Endothelial cell of umbilical vein (primary cell): ENCODE measurements at regions not wholly inside any gene's neighbourhood (a gene's known extent, or its start where the extent isn't known, plus 50 kb on each side); places are given as distances from the start of the nearest gene placed in this dataset.

Source experiments
- BruUV-seq: library from RNA; stranded (reverse); fragments of 400-500 nt; replicated peaks from 2 replicates; lab custom pipeline; 2021; lab: Mats Ljungman, UMichigan
- CTCF ChIA-PET: fragments of 300-600, 350-600 bp; sonication (Branson Sonifier 250); formaldehyde crosslinking; loops from one replicate; lab custom pipeline; 2021; ENCODE audit warnings: antibody characterized with exemption, inconsistent platforms; lab: Charles Lee
- POLR2A ChIA-PET: fragments of 300-600, 350-600 bp; sonication (Branson Sonifier 250); formaldehyde crosslinking; loops from one replicate; lab custom pipeline; 2021; ENCODE audit warnings: antibody characterized with exemption, inconsistent platforms; lab: Charles Lee
- DNase-seq: peaks from one replicate; pipeline ENCODE4 v3.0.0-alpha.2; 2011; ENCODE audit warnings: low read depth, low spot score
- FAIRE-seq: peaks from 2 replicates; lab custom pipeline; 2011; peaks lifted over from hg19 to GRCh38; lab: Jason Lieb, UNC
- H2AFZ ChIP-seq: 2 replicates; pipeline ENCODE4 v1.6.0; 2012; ENCODE audit warnings: low read depth, low read length, control low read depth, inconsistent platforms
- H3K27ac ChIP-seq: 2 replicates; pipeline ENCODE4 v1.5.1; 2011; ENCODE audit warnings: low read depth, mild to moderate bottlenecking, control low read depth, low read length, moderate library complexity; ENCODE audit not compliant: insufficient read depth
- H3K27me3 ChIP-seq, 2 experiments: 2 replicates each; pipeline versions ENCODE4 v1.6.0 to v1.6.1; 2011; ENCODE audit warnings: low read length in 2 of 2, mixed read lengths in 1 of 2; ENCODE audit not compliant: control insufficient read depth in 2 of 2, insufficient read depth in 2 of 2
- H3K36me3 ChIP-seq, 2 experiments: 2 replicates in 1 of 2; 3 replicates in 1 of 2; pipeline ENCODE4 v1.5.1; 2011; ENCODE audit warnings: low read length in 2 of 2, mild to moderate bottlenecking in 1 of 2, moderate library complexity in 1 of 2; ENCODE audit not compliant: control insufficient read depth in 2 of 2, insufficient read depth in 2 of 2; ENCODE audit errors: extremely low read depth in 1 of 2
- H3K4me1 ChIP-seq: 3 replicates; pipeline ENCODE4 v1.5.1; 2011; ENCODE audit warnings: mild to moderate bottlenecking, low read length; ENCODE audit not compliant: control insufficient read depth, insufficient read depth; ENCODE audit errors: extremely low read depth
- H3K4me2 ChIP-seq: 2 replicates; pipeline ENCODE4 v1.6.1; 2011; ENCODE audit warnings: low read length, control low read depth, mixed read lengths; ENCODE audit not compliant: insufficient read depth
- H3K4me3 ChIP-seq, 3 experiments: fragments of 200-600 bp in 1 of 3; sonication (generic), shearing (Covaris generic) in 1 of 3; replicated peaks in 1 of 3; 2 replicates each; pipeline ENCODE4 v1.5.1; 2011 to 2016; ENCODE audit warnings: control low read depth in 3 of 3, low read length in 3 of 3, mild to moderate bottlenecking in 2 of 3, inconsistent platforms in 1 of 3, low read depth in 1 of 3, moderate library complexity in 1 of 3; ENCODE audit not compliant: insufficient read depth in 1 of 3
- H3K79me2 ChIP-seq: 2 replicates; pipeline ENCODE4 v1.6.0; 2012; ENCODE audit warnings: low read length, inconsistent platforms; ENCODE audit not compliant: control insufficient read depth, insufficient read depth
- H3K9ac ChIP-seq: replicated peaks from 2 replicates; pipeline ENCODE3; 2011; ENCODE audit warnings: low read length, control low read depth; ENCODE audit not compliant: insufficient read depth; ENCODE audit errors: extremely low read depth
- H3K9me1 ChIP-seq: replicated peaks from 3 replicates; pipeline ENCODE4 v1.6.0; 2011; ENCODE audit warnings: mild to moderate bottlenecking, low read length; ENCODE audit not compliant: control insufficient read depth, insufficient read depth; ENCODE audit errors: extremely low read depth
- H3K9me3 ChIP-seq: replicated peaks from 2 replicates; pipeline ENCODE4 v1.5.1; 2012; ENCODE audit warnings: low read length, inconsistent platforms; ENCODE audit not compliant: control insufficient read depth, insufficient read depth
- H4K20me1 ChIP-seq: replicated peaks from 2 replicates; pipeline ENCODE3; 2011; ENCODE audit warnings: mild to moderate bottlenecking, low read length; ENCODE audit not compliant: control insufficient read depth, insufficient read depth; ENCODE audit errors: extremely low read depth
- EZH2 ChIP-seq: IDR thresholded peaks from 2 replicates; pipeline ENCODE4 v1.6.1; 2012; ENCODE audit warnings: borderline replicate concordance, low read depth, mild to moderate bottlenecking, moderate library complexity, low read length, inconsistent platforms; ENCODE audit not compliant: severe bottlenecking
- POLR2A ChIP-seq: IDR thresholded peaks from 2 replicates; pipeline ENCODE4 v1.6.1; 2012; ENCODE audit warnings: low read depth, mild to moderate bottlenecking, control low read depth, low read length
- dilution Hi-C: fragments of 300-500 bp; cut with MboI; formaldehyde crosslinking; loops from one replicate; pipeline ENCODE4 v1.15.0; 2019; ENCODE audit warnings: low sequenced_read_pairs; ENCODE audit not compliant: extremely low pct_ligation_motif_present
- intact Hi-C: fragments of 100-400 bp; cut with micrococcal nuclease; formaldehyde crosslinking; loops from one replicate; pipeline ENCODE4 v1.10.0; 2022
- TF ChIP-seq, protein P1 (sequence below), 2 donors: IDR thresholded peaks; 1 replicate in 1 of 2; 2 replicates in 1 of 2; pipeline ENCODE4 v1.5.1; 2011; ENCODE audit warnings: low read length in 2 of 2, mild to moderate bottlenecking in 2 of 2, moderate library complexity in 2 of 2, control low read depth in 1 of 2, inconsistent platforms in 1 of 2, low read depth in 1 of 2; ENCODE audit not compliant: insufficient read depth in 1 of 2; ENCODE audit errors: extremely low read depth in 1 of 2

DNA sequence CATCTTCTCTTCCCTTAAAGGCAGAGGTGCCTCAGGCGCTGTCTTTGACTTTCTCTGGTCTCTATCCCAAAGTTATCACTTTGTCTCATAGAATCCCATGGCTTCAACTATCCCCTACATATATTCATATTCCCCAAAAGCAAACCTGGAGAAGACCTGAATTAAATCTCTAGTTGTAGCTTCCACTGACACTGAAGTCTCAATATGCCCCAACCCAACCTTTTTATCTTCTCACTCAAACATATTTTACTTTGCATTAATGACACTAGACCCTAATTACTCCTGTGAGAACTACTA, 354.5 kb upstream of the DUSP10 start:
- Histone ChIP-seq H3K4me1 (no peaks in the 10 kb centered on the region), H3K9me1 (no peaks in the 10 kb centered on the region), H4K20me1 (no peaks in the 10 kb centered on the region), H2AFZ (no peak overlapping the region), H3K9ac (no peak overlapping the region), H3K27me3 (no peaks in the 10 kb centered on the region), H3K9me3 (no peaks in the 10 kb centered on the region), H3K36me3 (no peaks in the 10 kb centered on the region), H3K4me2 (no peak overlapping the region), H3K79me2 (no peaks in the 10 kb centered on the region), H3K4me3 (no peak overlapping the region), H3K27ac (no peak overlapping the region)
- ChIA-PET POLR2A (no interaction called here), CTCF (interaction anchor here (0.9 kb wide), 1 partner anchor 358 kb away, joined by 4 read pairs; no protein-coding TSS in a partner anchor)
- intact Hi-C loops: loop anchor here (1.0 kb wide), 1 partner anchor 359 kb away; no protein-coding TSS in a partner anchor
- FAIRE-seq (no peak), DNase-seq (no peak)
- dilution Hi-C loops: no loop called here
- TF ChIP-seq EZH2: no peak
- no TSS peak for BruUV-seq

DNA sequence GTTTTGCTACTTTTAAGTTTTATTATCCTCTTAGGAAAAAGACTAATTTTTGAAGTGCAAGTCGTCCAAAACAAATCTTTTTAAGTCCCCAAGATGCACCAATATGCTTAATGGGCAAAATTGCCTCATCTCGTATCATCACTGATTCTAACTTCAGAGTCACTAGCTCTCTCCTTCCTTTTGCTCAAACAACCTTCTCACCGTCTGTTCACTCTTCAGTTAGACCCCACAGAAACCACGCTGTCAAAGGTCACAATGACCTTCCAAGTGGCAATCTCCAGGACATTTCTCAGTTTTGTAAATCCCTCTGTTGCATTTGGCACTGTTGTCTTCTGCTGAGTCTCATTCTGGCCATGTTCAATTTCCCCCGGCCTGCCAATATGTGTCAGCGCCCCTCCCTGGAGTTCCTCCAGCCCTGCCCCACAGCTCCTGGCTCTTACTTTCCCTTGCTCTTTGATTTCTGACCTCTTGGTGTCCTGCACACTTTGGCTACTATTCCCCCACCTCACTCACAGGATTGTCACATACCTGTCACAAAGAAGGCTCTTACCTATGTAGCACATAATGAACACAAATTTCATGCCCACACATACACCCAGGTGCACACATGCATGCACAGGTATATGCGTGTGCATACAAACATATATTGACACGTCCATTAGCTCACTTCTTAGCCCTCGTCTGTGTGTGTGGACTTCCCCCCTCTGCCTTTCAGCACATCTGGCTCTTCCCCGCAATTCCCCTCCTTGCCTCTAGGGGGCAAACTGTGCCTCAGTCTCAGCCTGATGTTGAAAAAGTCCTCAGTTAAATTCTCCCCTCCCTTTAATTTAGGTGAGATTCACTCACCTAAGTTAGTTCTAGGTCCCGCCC, 354.0 kb upstream of the DUSP10 start:
- Histone ChIP-seq H3K9me3 (no peaks in the 10 kb centered on the region), H3K4me3 (no peak overlapping the region), H2AFZ (no peak overlapping the region), H4K20me1 (no peaks in the 10 kb centered on the region), H3K9ac (no peak overlapping the region), H3K4me1 (no peaks in the 10 kb centered on the region), H3K79me2 (no peaks in the 10 kb centered on the region), H3K36me3 (no peaks in the 10 kb centered on the region), H3K9me1 (no peaks in the 10 kb centered on the region), H3K27me3 (no peaks in the 10 kb centered on the region), H3K4me2 (no peak overlapping the region), H3K27ac (no peak overlapping the region)
- CTCF ChIA-PET: interaction anchor here (0.6 to 1.8 kb wide), 3 partner anchors 11 to 360 kb away, joined by 3 to 7 read pairs (median 3); no protein-coding TSS in a partner anchor
- DNase-seq (peak; percentile 24), FAIRE-seq (peak; percentile 67)
- TF ChIP-seq POLR2A: no peak
- TF ChIP-seq, protein P1, sequence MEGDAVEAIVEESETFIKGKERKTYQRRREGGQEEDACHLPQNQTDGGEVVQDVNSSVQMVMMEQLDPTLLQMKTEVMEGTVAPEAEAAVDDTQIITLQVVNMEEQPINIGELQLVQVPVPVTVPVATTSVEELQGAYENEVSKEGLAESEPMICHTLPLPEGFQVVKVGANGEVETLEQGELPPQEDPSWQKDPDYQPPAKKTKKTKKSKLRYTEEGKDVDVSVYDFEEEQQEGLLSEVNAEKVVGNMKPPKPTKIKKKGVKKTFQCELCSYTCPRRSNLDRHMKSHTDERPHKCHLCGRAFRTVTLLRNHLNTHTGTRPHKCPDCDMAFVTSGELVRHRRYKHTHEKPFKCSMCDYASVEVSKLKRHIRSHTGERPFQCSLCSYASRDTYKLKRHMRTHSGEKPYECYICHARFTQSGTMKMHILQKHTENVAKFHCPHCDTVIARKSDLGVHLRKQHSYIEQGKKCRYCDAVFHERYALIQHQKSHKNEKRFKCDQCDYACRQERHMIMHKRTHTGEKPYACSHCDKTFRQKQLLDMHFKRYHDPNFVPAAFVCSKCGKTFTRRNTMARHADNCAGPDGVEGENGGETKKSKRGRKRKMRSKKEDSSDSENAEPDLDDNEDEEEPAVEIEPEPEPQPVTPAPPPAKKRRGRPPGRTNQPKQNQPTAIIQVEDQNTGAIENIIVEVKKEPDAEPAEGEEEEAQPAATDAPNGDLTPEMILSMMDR (IDR thresholded peaks at IDR 0.05; ENCODE audit: extremely low read depth in 1 of 2, insufficient read depth in 1 of 2, low read depth in 1 of 2, low read length in 2 of 2): peak; percentile 79 to 83
- intact Hi-C loops: loop anchor here (1.0 kb wide), 1 partner anchor 359 kb away; no protein-coding TSS in a partner anchor
- dilution Hi-C loops: no loop called here
- POLR2A ChIA-PET: no interaction called here
- no TSS peak for BruUV-seq
